ENCODE measurements at regions not wholly inside any gene's neighbourhood (a gene's known extent, or its start where the extent isn't known, plus 50 kb on each side); places are given as distances from the start of the nearest gene placed in this dataset.

- no peak for DNase-seq
- no peak overlapping the region for H3K4me3 Mint-ChIP-seq
- no peaks in the 10 kb centered on the region for H3K4me1 Mint-ChIP-seq
- no peak overlapping the region for H3K27ac Mint-ChIP-seq
- no peaks in the 10 kb centered on the region for H3K36me3 Mint-ChIP-seq
- no peaks in the 10 kb centered on the region for H3K9me3 Mint-ChIP-seq
- H3K27me3 Mint-ChIP-seq (ENCODE audit: low read depth in 3 of 3), result peaks cover 0 to 2% (median 0%) of the 10 kb centered on the region in 3 donors
These were observed 165.5 kb upstream of the LRRN1 start for GRCh38 chr3:3633761-3634160.

GRCh38 chr3:3632449-3632848, 166.8 kb upstream of the LRRN1 start:
- Mint-ChIP-seq H3K9me3 (no peaks in the 10 kb centered on the region), H3K36me3 (no peaks in the 10 kb centered on the region), H3K27ac (no peak overlapping the region), H3K4me1 (no peaks in the 10 kb centered on the region), H3K27me3 (ENCODE audit: low read depth in 3 of 3) (peaks cover 0 to 2% (median 0%) of the 10 kb centered on the region in 3 donors), H3K4me3 (no peak overlapping the region)
- DNase-seq, result no peak

GRCh38 chr3:3631114-3631513, 168.1 kb upstream of the LRRN1 start:
- H3K4me1 Mint-ChIP-seq, result no peaks in the 10 kb centered on the region
- peaks cover 0 to 2% (median 0%) of the 10 kb centered on the region in 3 donors for H3K27me3 Mint-ChIP-seq (ENCODE audit: low read depth in 3 of 3)
- H3K36me3 Mint-ChIP-seq, result no peaks in the 10 kb centered on the region
- H3K9me3 Mint-ChIP-seq, result no peaks in the 10 kb centered on the region
- DNase-seq, result no peak
- no peak overlapping the region for H3K27ac Mint-ChIP-seq
- H3K4me3 Mint-ChIP-seq, result no peak overlapping the region

- Mint-ChIP-seq H3K36me3 (no peaks in the 10 kb centered on the region), H3K4me1 (no peaks in the 10 kb centered on the region), H3K9me3 (no peaks in the 10 kb centered on the region), H3K27me3 (ENCODE audit: low read depth in 3 of 3) (peaks cover 0 to 2% (median 0%) of the 10 kb centered on the region in 3 donors), H3K27ac (no peak overlapping the region), H3K4me3 (no peak overlapping the region)
- DNase-seq, result no peak
These were observed 169.3 kb upstream of the LRRN1 start for GRCh38 chr3:3629911-3630310.

- no peak overlapping the region for H3K4me3 Mint-ChIP-seq
- peaks cover 0 to 2% (median 0%) of the 10 kb centered on the region in 3 donors for H3K27me3 Mint-ChIP-seq (ENCODE audit: low read depth in 3 of 3)
- no peaks in the 10 kb centered on the region for H3K36me3 Mint-ChIP-seq
- H3K9me3 Mint-ChIP-seq, result no peaks in the 10 kb centered on the region
- no peak overlapping the region for H3K27ac Mint-ChIP-seq
- H3K4me1 Mint-ChIP-seq, result no peaks in the 10 kb centered on the region
- DNase-seq, result no peak
These were observed 170.4 kb upstream of the LRRN1 start for GRCh38 chr3:3628676-3629328.

- no peaks in the 10 kb centered on the region for H3K27me3 Mint-ChIP-seq (ENCODE audit: low read depth in 3 of 3)
These were observed 172.1 kb upstream of the LRRN1 start for GRCh38 chr3:3627114-3627513.

GRCh38 chr3:3625544-3626271, 173.5 kb upstream of the LRRN1 start:
- H3K36me3 Mint-ChIP-seq, result peaks cover 0 to 6% (median 0%) of the 10 kb centered on the region in 3 donors
- no peaks in the 10 kb centered on the region for H3K27me3 Mint-ChIP-seq (ENCODE audit: low read depth in 3 of 3)
- H3K27ac Mint-ChIP-seq, result peak overlapping the region in 1 of 6 donors; percentile 21
- no peak overlapping the region for H3K4me3 Mint-ChIP-seq
- no peak for DNase-seq
- H3K4me1 Mint-ChIP-seq, result no peaks in the 10 kb centered on the region
- peaks cover 0 to 4% (median 0%) of the 10 kb centered on the region in 6 donors for H3K9me3 Mint-ChIP-seq

More at GRCh38 chr3:3627114-3627513, 172.1 kb upstream of the LRRN1 start:
- no peak overlapping the region for H3K4me3 Mint-ChIP-seq
- no peak for DNase-seq
- no peak overlapping the region for H3K27ac Mint-ChIP-seq
- no peaks in the 10 kb centered on the region for H3K9me3 Mint-ChIP-seq
- H3K36me3 Mint-ChIP-seq, result no peaks in the 10 kb centered on the region
- no peaks in the 10 kb centered on the region for H3K4me1 Mint-ChIP-seq

- Mint-ChIP-seq H3K27ac (no peak overlapping the region), H3K4me3 (no peak overlapping the region), H3K27me3 (ENCODE audit: low read depth in 3 of 3) (no peaks in the 10 kb centered on the region), H3K36me3 (peaks cover 0 to 10% (median 0%) of the 10 kb centered on the region in 3 donors), H3K4me1 (no peaks in the 10 kb centered on the region), H3K9me3 (peaks cover 0 to 4% (median 0%) of the 10 kb centered on the region in 6 donors)
- DNase-seq, result no peak
These were observed 179.4 kb upstream of the LRRN1 start for GRCh38 chr3:3619815-3620214.

- Mint-ChIP-seq H3K4me1 (no peaks in the 10 kb centered on the region), H3K36me3 (peaks cover 0 to 10% (median 0%) of the 10 kb centered on the region in 3 donors), H3K27ac (no peak overlapping the region), H3K4me3 (no peak overlapping the region), H3K9me3 (peaks cover 0 to 4% (median 0%) of the 10 kb centered on the region in 6 donors), H3K27me3 (ENCODE audit: low read depth in 3 of 3) (peaks cover 0 to 2% (median 2%) of the 10 kb centered on the region in 3 donors)
- DNase-seq, result no peak
These were observed 180.6 kb upstream of the LRRN1 start for GRCh38 chr3:3618623-3619022.

GRCh38 chr3:3615533-3615932, 183.7 kb upstream of the LRRN1 start:
- Mint-ChIP-seq H3K4me3 (no peak overlapping the region), H3K4me1 (no peaks in the 10 kb centered on the region), H3K27me3 (ENCODE audit: low read depth in 3 of 3) (peaks cover 2 to 3% (median 2%) of the 10 kb centered on the region in 3 donors), H3K36me3 (peaks cover 0 to 3% (median 0%) of the 10 kb centered on the region in 3 donors), H3K9me3 (no peaks in the 10 kb centered on the region), H3K27ac (no peak overlapping the region)
- no peak for DNase-seq

GRCh38 chr3:3610581-3611298, 188.5 kb upstream of the LRRN1 start:
- H3K4me1 Mint-ChIP-seq, result no peaks in the 10 kb centered on the region
- DNase-seq, result no peak
- H3K36me3 Mint-ChIP-seq, result no peaks in the 10 kb centered on the region
- no peak overlapping the region for H3K4me3 Mint-ChIP-seq
- H3K27ac Mint-ChIP-seq, result no peak overlapping the region
- peaks cover 0 to 4% (median 0%) of the 10 kb centered on the region in 6 donors for H3K9me3 Mint-ChIP-seq
- H3K27me3 Mint-ChIP-seq (ENCODE audit: low read depth in 3 of 3), result peaks cover 3 to 9% (median 5%) of the 10 kb centered on the region in 3 donors

GRCh38 chr3:3606321-3606720, 192.9 kb upstream of the LRRN1 start:
- Mint-ChIP-seq H3K4me3 (no peak overlapping the region), H3K4me1 (no peaks in the 10 kb centered on the region), H3K27me3 (ENCODE audit: low read depth in 3 of 3) (peaks cover 0 to 11% (median 2%) of the 10 kb centered on the region in 3 donors)

GRCh38 chr3:3605226-3605625, 194.0 kb upstream of the LRRN1 start:
- Mint-ChIP-seq H3K27ac (no peak overlapping the region), H3K27me3 (ENCODE audit: low read depth in 3 of 3) (peaks cover 0 to 11% (median 5%) of the 10 kb centered on the region in 3 donors), H3K9me3 (peaks cover 0 to 4% (median 0%) of the 10 kb centered on the region in 6 donors), H3K4me1 (no peaks in the 10 kb centered on the region), H3K4me3 (no peak overlapping the region), H3K36me3 (no peaks in the 10 kb centered on the region)
- no peak for DNase-seq

More at GRCh38 chr3:3606321-3606720, 192.9 kb upstream of the LRRN1 start:
- no peak for DNase-seq
- H3K9me3 Mint-ChIP-seq, result peaks cover 0 to 4% (median 0%) of the 10 kb centered on the region in 6 donors
- H3K36me3 Mint-ChIP-seq, result no peaks in the 10 kb centered on the region
- no peak overlapping the region for H3K27ac Mint-ChIP-seq

GRCh38 chr3:3603351-3603750, 195.9 kb upstream of the LRRN1 start:
- peaks cover 0 to 11% (median 5%) of the 10 kb centered on the region in 3 donors for H3K27me3 Mint-ChIP-seq (ENCODE audit: low read depth in 3 of 3)
- no peaks in the 10 kb centered on the region for H3K9me3 Mint-ChIP-seq
- H3K4me3 Mint-ChIP-seq, result no peak overlapping the region
- no peak overlapping the region for H3K27ac Mint-ChIP-seq
- H3K36me3 Mint-ChIP-seq, result no peaks in the 10 kb centered on the region
- DNase-seq, result no peak
- H3K4me1 Mint-ChIP-seq, result no peaks in the 10 kb centered on the region

All from immature natural killer cell (primary cell).